ENCODE measurements at regions not wholly inside any gene's neighbourhood (a gene's known extent, or its start where the extent isn't known, plus 50 kb on each side); places are given as distances from the start of the nearest gene placed in this dataset.

GRCh38 chr9:36745977-36746376 is 173.3 kb downstream of the MELK start:
- Histone ChIP-seq H3K27ac (ENCODE audit: extremely low read length, insufficient read depth, low read length) (no peak overlapping the region), H3K4me1 (ENCODE audit: insufficient read depth, low read length) (no peaks in the 10 kb centered on the region), H3K27me3 (ENCODE audit: control insufficient read depth in 1 of 2, insufficient read depth in 2 of 2, low read length in 2 of 2) (peaks cover 1 to 18% of the 10 kb centered on the region in 2 experiments), H2AFZ (ENCODE audit: low read length) (no peak overlapping the region), H3K36me3 (replicated peaks in 1 of 2; ENCODE audit: control insufficient read depth in 1 of 2, insufficient read depth in 2 of 2, low read length in 2 of 2) (no peaks in the 10 kb centered on the region), H3K4me2 (ENCODE audit: low read depth, low read length) (no peak overlapping the region), H4K20me1 (ENCODE audit: insufficient read depth, low read length) (no peaks in the 10 kb centered on the region), H3K79me2 (ENCODE audit: insufficient read depth, low read length) (no peaks in the 10 kb centered on the region), H3K9me3 (ENCODE audit: low read length) (no peaks in the 10 kb centered on the region), H3K9ac (ENCODE audit: insufficient read depth, low read depth, low read length) (no peak overlapping the region), H3K4me3 (replicated peaks in 1 of 3; ENCODE audit: insufficient read depth in 1 of 3, low read depth in 2 of 3, low read length in 3 of 3) (no peak overlapping the region)
- no TSS peak for BruUV-seq (replicated peaks)
- in situ Hi-C loops (cut with HindIII; ENCODE audit: extremely low pct_ligation_motif_present, low pct_unique_long_range_greater_than_20kb) = no loop called here
- ATAC-seq (no peak), FAIRE-seq (no peak), DNase-seq (ENCODE audit: low spot score) (no peak)
- intact Hi-C loops (cut with micrococcal nuclease; ENCODE audit: unreplicated experiment) = no loop called here
- 7% methylated on average over 5 of the region's 11 CpGs for WGBS (ENCODE audit: low lambda C conversion rate)
- ChIA-PET CTCF (ENCODE audit: low intra/inter-chr PET ratio, low total read pairs) (no interaction called here), POLR2A (no interaction called here)
- TF ChIP-seq ZNF362 (CRISPR knock-in tag; IDR thresholded peaks at IDR 0.05; ENCODE audit: borderline replicate concordance) = no peak
- TF ChIP-seq ZFX (CRISPR knock-in tag; IDR thresholded peaks at IDR 0.05; ENCODE audit: low read depth) = no peak
- no peak for TF ChIP-seq TARDBP (CRISPR knock-in tag; IDR thresholded peaks at IDR 0.05)
- TF ChIP-seq ZNF670 (CRISPR knock-in tag; IDR thresholded peaks at IDR 0.05; ENCODE audit: borderline replicate concordance) = no peak
- TF ChIP-seq CEBPB (IDR thresholded peaks at IDR 0.05; ENCODE audit: borderline replicate concordance, low read depth, low read length) = no peak
- no peak for TF ChIP-seq PAX8 (CRISPR knock-in tag; IDR thresholded peaks at IDR 0.05; ENCODE audit: borderline replicate concordance)
- TF ChIP-seq ZNF652 (CRISPR knock-in tag; IDR thresholded peaks at IDR 0.05; ENCODE audit: borderline replicate concordance, low read depth) = no peak
- no peak for TF ChIP-seq SIN3B (IDR thresholded peaks at IDR 0.05; ENCODE audit: low read length)
- TF ChIP-seq ATF6 (CRISPR knock-in tag; conservative IDR thresholded peaks at IDR 0.05) = no peak
- no peak for TF ChIP-seq HMGXB3 (CRISPR knock-in tag; IDR thresholded peaks at IDR 0.05; ENCODE audit: borderline replicate concordance)
- no peak for TF ChIP-seq ZNF296 (CRISPR knock-in tag; conservative IDR thresholded peaks at IDR 0.05)
- no peak for TF ChIP-seq TEAD2 (CRISPR knock-in tag; IDR thresholded peaks at IDR 0.05)
- TF ChIP-seq NR2F2 (IDR thresholded peaks at IDR 0.05; ENCODE audit: borderline replicate concordance, low read depth) = no peak
- no peak for TF ChIP-seq SMAD9 (CRISPR knock-in tag; IDR thresholded peaks at IDR 0.05)
- TF ChIP-seq CERS6 (CRISPR knock-in tag; IDR thresholded peaks at IDR 0.05) = no peak
